Nephron progenitor cell (in vitro differentiated cells): ENCODE measurements at regions not wholly inside any gene's neighbourhood (a gene's known extent, or its start where the extent isn't known, plus 50 kb on each side); places are given as distances from the start of the nearest gene placed in this dataset.
A peak's percentile ranks its signal among the peaks of the same experiment; 100 is the strongest.

Experiments
- DNase-seq: peaks from one replicate; pipeline ENCODE4 v3.0.0; 2021
- H3K27ac Mint-ChIP-seq: 2 replicates; pipeline ENCODE4 v1.8.0; 2021; ENCODE audit warnings: mild to moderate bottlenecking, moderate library complexity, mixed read lengths
- H3K27me3 Mint-ChIP-seq: 2 replicates; pipeline ENCODE4 v1.8.0; 2021; ENCODE audit warnings: mild to moderate bottlenecking, low read depth, mixed read lengths; ENCODE audit not compliant: poor library complexity
- H3K36me3 Mint-ChIP-seq: 2 replicates; pipeline ENCODE4 v1.8.0; 2021; ENCODE audit warnings: low read depth, mixed read lengths
- H3K4me1 Mint-ChIP-seq: 2 replicates; pipeline ENCODE4 v1.8.0; 2021; ENCODE audit warnings: mixed read lengths
- H3K4me3 Mint-ChIP-seq: 2 replicates; pipeline ENCODE4 v1.8.0; 2021; ENCODE audit warnings: mild to moderate bottlenecking, moderate library complexity, mixed read lengths
- H3K9me3 Mint-ChIP-seq: 2 replicates; pipeline ENCODE4 v1.8.0; 2021; ENCODE audit warnings: mild to moderate bottlenecking, moderate library complexity, mixed read lengths
- TF ChIP-seq, protein P1 (sequence below): fragments of 200-600 bp; sonication (generic); IDR thresholded peaks from 2 replicates; pipeline ENCODE4 v1.5.0; 2021; ENCODE audit warnings: antibody characterized with exemption

DNA sequence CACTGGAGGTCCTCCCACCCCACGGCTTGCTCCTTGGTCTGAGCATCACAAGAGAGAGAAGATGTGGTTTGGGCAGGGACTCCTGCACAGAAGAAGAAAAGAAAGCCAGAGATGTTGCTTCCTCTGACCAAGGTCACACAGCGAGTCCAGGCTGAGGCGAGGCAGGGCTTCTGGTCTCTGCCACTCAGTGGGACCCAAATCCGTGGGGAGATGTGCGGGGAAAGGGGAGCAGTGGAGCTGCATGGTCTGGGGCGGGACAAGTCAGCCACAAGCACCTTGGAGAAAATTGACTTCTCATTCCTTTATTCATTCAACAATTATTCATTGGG is 150.9 kb downstream of the C9orf50 start:
- no peaks in the 10 kb centered on the region for H3K36me3 Mint-ChIP-seq
- no peak for DNase-seq
- TF ChIP-seq, protein P1, sequence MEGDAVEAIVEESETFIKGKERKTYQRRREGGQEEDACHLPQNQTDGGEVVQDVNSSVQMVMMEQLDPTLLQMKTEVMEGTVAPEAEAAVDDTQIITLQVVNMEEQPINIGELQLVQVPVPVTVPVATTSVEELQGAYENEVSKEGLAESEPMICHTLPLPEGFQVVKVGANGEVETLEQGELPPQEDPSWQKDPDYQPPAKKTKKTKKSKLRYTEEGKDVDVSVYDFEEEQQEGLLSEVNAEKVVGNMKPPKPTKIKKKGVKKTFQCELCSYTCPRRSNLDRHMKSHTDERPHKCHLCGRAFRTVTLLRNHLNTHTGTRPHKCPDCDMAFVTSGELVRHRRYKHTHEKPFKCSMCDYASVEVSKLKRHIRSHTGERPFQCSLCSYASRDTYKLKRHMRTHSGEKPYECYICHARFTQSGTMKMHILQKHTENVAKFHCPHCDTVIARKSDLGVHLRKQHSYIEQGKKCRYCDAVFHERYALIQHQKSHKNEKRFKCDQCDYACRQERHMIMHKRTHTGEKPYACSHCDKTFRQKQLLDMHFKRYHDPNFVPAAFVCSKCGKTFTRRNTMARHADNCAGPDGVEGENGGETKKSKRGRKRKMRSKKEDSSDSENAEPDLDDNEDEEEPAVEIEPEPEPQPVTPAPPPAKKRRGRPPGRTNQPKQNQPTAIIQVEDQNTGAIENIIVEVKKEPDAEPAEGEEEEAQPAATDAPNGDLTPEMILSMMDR = no peak
- peak overlapping the region; percentile 54 for H3K4me3 Mint-ChIP-seq
- H3K4me1 Mint-ChIP-seq = peaks cover 89% of the 10 kb centered on the region
- peak overlapping the region; percentile 71 for H3K27ac Mint-ChIP-seq
- H3K27me3 Mint-ChIP-seq = peaks cover 3% of the 10 kb centered on the region
- peaks cover 13% of the 10 kb centered on the region for H3K9me3 Mint-ChIP-seq

DNA sequence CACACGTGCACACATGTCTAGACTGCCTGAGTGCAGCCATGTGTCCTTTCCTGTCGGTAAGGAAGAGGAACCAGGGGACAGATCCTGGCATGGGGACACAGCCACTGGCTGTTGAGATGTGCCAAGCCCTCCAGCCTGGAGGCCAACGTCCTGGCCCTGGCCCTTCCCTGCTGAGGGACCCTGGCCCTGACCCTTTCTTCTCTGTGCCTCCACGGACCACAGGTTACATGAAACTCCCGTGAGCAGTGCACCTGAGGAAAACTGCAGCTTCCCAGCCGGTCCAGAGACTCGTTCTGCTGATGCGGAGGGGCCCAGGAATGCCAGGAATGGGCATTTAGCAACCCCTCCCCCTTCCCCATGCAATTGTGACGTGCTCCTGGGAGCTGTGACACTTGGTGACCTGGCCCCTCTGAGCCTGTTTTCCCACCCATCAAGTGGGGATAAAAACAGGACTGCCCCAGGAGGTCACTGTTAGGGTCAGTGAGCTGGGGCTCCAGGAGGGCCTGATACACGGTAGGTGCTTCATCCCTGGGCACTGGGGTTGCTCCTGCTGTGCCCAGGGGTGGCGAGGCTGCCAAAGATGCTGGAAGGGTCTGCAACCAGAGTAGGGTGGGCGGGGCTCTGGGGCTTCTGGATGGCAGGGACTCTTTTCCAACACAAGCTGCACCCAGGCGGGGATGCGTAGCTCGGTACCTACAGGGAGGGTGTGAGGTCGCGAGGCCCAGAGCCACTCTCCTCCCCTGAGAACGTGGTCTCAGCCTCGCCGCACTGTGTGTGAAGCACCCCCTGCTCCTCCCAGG is 151.5 kb downstream of the C9orf50 start:
- Mint-ChIP-seq H3K27me3 (peaks cover 3% of the 10 kb centered on the region), H3K4me3 (peak overlapping the region; percentile 54), H3K9me3 (peaks cover 10% of the 10 kb centered on the region), H3K27ac (peak overlapping the region; percentile 71), H3K36me3 (no peaks in the 10 kb centered on the region), H3K4me1 (peaks cover 94% of the 10 kb centered on the region)
- TF ChIP-seq, protein P1 = no peak
- DNase-seq = peak; percentile 64

DNA sequence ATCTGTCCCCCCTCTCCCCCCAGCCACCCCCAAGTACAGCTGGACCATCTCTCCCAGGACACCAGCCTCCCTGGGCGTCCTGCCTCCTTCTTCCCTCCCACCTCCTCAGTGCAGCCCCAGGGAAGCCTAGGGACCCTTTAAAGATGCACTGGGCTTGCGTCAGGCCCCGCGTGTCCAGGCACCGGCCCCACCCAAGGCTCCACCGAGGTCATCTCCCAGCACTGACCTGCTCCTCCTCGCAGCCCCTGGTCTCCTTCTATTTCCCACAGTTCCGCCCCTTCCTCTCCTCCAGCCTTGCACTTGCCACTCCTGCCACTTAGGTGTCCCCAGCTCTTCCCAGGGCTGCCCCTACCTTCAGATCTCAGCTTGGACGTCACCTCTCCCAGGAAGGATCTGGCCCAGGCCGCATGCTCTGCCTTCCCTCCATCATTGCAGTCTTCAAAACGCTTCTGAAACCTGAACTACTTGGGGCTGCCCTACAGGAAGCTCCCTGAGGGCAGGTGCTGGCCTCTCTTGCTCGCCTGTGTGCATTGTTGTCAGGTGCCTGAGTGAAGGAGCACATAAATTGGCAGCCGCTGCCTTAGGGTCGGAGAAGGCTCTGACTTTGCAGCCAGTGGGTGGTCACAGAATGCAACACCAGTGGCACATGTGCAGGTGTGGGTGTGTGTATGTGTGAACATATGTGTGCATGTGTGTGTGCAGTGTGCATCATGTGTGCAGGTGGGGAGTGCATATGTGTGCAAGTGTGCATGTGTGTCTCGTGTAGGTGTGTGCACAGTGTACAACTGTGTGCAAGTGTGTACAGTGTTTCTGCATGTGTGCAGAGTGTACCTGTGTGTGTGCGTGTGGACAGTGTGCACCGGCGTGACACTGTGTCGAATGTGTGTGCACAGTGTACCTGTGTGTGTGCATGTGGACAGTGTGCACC is 152.9 kb downstream of the C9orf50 start:
- H3K4me1 Mint-ChIP-seq = peaks cover 94% of the 10 kb centered on the region
- H3K27me3 Mint-ChIP-seq = peaks cover 6% of the 10 kb centered on the region
- H3K36me3 Mint-ChIP-seq = no peaks in the 10 kb centered on the region
- H3K9me3 Mint-ChIP-seq = no peaks in the 10 kb centered on the region
- TF ChIP-seq, protein P1 = no peak
- no peak overlapping the region for H3K27ac Mint-ChIP-seq
- no peak overlapping the region for H3K4me3 Mint-ChIP-seq
- no peak for DNase-seq

DNA sequence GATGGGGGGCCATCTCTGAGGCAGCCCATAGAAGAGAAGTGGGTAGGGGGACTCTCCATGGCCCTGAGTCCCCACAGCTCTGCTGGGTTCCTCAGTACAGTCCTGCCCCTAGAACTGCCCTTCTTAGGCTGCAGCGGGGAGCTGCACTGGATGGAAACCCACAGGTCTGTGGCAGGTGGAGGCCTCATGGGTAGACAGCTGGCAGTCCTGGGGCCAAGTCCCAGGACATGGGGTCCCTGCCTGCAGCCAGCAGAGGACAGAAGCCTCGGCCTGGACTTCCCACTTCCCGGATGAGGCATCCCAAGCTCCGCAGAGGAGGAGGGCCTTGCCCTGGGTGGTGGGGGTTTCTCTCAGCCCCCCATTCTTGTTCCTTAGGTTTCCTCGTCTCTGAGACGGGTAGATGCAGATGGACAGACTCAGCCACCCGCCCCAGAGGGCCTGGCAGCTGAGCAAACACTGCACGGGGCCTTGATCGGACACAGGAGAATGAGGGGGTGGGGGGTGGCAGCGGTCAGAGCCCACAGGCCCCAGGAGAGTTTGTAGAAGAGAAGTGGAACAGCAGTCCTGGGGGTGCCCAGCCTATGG is 153.8 kb downstream of the C9orf50 start:
- peaks cover 95% of the 10 kb centered on the region for H3K4me1 Mint-ChIP-seq
- no peak overlapping the region for H3K4me3 Mint-ChIP-seq
- TF ChIP-seq, protein P1 = no peak
- H3K36me3 Mint-ChIP-seq = no peaks in the 10 kb centered on the region
- no peak overlapping the region for H3K27ac Mint-ChIP-seq
- DNase-seq = no peak
- H3K9me3 Mint-ChIP-seq = no peaks in the 10 kb centered on the region
- peaks cover 6% of the 10 kb centered on the region for H3K27me3 Mint-ChIP-seq

DNA sequence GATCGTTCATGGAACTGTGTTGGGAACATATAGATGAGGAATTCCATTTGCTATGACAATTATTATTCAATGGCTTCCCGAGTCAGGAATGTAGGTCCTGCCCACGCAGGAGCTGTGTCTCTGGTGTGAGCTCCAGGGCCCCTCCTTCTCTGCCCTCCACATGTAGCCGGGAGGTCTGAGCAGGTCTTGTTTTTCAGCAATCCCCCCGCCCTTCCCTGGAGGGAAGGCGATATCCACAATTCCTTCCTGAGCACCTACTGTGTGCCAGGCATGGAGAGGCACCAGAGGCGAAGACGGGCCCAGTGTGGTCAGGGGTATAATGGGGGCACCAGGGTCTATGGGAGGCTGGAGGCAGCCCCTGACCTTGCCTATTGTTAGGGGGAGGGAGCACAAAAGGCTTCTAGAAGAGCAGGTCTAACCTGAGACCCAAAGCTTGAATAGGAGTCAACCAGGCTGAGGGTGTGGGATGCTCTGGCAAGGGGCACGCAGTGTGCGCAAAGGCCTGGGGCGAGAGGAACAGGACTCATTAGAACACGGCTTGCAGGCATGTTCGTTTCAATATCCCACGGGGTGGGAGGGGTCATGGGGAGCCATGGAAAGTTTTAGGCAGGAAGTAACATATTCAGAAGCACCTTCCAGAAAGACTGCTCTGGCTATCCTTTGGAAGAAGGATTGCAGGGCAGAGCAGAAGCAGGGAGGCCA is 154.9 kb downstream of the C9orf50 start:
- H3K27me3 Mint-ChIP-seq = peaks cover 6% of the 10 kb centered on the region
- no peak for DNase-seq
- no peak overlapping the region for H3K4me3 Mint-ChIP-seq

More for the DNA sequence above, 154.9 kb downstream of the C9orf50 start:
- H3K4me1 Mint-ChIP-seq = peaks cover 94% of the 10 kb centered on the region
- no peaks in the 10 kb centered on the region for H3K36me3 Mint-ChIP-seq
- no peaks in the 10 kb centered on the region for H3K9me3 Mint-ChIP-seq
- no peak overlapping the region for H3K27ac Mint-ChIP-seq
- TF ChIP-seq, protein P1 = no peak
